ENCODE measurements at regions not wholly inside any gene's neighbourhood (a gene's known extent, or its start where the extent isn't known, plus 50 kb on each side); places are given as distances from the start of the nearest gene placed in this dataset.
"Not testable (repeated sequence)": the region's sequence is repeated elsewhere in the genome, so short reads cannot be mapped to it uniquely, and the experiment has no call there.

- BruUV-seq (replicated peaks) = no TSS peak
- peaks cover 2% of the 10 kb centered on the region for H3K9me3 Mint-ChIP-seq (ENCODE audit: low read depth, unreplicated experiment)
- peaks cover 41% of the 10 kb centered on the region for H3K27me3 Mint-ChIP-seq (ENCODE audit: unreplicated experiment)
- no peaks in the 10 kb centered on the region for H3K4me1 Mint-ChIP-seq (ENCODE audit: low read depth, unreplicated experiment)
- H3K36me3 Mint-ChIP-seq (ENCODE audit: insufficient read depth, unreplicated experiment) = no peaks in the 10 kb centered on the region
- no peak overlapping the region for H3K4me3 Mint-ChIP-seq (ENCODE audit: low read depth, unreplicated experiment)
- intact Hi-C loops (cut with micrococcal nuclease; ENCODE audit: unreplicated experiment) = no loop called here
- no peak overlapping the region for H3K27ac Mint-ChIP-seq (ENCODE audit: unreplicated experiment)
- no peak for DNase-seq
- CTCF ChIA-PET = no interaction called here
- TF ChIP-seq, protein P1, sequence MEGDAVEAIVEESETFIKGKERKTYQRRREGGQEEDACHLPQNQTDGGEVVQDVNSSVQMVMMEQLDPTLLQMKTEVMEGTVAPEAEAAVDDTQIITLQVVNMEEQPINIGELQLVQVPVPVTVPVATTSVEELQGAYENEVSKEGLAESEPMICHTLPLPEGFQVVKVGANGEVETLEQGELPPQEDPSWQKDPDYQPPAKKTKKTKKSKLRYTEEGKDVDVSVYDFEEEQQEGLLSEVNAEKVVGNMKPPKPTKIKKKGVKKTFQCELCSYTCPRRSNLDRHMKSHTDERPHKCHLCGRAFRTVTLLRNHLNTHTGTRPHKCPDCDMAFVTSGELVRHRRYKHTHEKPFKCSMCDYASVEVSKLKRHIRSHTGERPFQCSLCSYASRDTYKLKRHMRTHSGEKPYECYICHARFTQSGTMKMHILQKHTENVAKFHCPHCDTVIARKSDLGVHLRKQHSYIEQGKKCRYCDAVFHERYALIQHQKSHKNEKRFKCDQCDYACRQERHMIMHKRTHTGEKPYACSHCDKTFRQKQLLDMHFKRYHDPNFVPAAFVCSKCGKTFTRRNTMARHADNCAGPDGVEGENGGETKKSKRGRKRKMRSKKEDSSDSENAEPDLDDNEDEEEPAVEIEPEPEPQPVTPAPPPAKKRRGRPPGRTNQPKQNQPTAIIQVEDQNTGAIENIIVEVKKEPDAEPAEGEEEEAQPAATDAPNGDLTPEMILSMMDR (IDR thresholded peaks at IDR 0.05; ENCODE audit: unreplicated experiment) = no peak
Measured at GRCh38 chr1:3996846-3997705, 97.0 kb upstream of the C1orf174 start.

DNA sequence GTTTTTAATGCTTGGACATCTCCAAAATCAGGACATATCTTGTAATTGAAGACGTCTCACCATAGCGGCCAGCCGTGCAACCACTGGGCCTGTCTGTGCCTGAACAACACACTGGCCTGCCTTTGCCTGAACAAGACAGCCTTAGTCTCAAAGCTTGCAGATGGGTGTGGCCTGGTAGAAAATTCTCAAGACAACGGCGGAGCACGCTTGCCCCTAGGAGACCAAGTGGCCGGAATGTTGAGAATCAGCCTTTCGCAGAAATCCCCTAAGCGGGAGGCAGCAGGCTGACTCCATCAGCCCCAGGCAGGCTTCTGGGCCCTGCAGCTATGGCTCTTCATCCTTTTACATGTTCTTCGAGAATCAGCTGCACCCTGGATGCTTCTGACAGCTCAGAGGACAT, 98.0 kb upstream of the C1orf174 start:
- no peak overlapping the region for H3K27ac Mint-ChIP-seq (ENCODE audit: unreplicated experiment)
- TF ChIP-seq, protein P1 (IDR thresholded peaks at IDR 0.05; ENCODE audit: unreplicated experiment) = no peak
- DNase-seq = no peak
- peaks cover 33% of the 10 kb centered on the region for H3K27me3 Mint-ChIP-seq (ENCODE audit: unreplicated experiment)
- H3K36me3 Mint-ChIP-seq (ENCODE audit: insufficient read depth, unreplicated experiment) = no peaks in the 10 kb centered on the region
- H3K9me3 Mint-ChIP-seq (ENCODE audit: low read depth, unreplicated experiment) = no peaks in the 10 kb centered on the region
- H3K4me1 Mint-ChIP-seq (ENCODE audit: low read depth, unreplicated experiment) = no peaks in the 10 kb centered on the region
- CTCF ChIA-PET = no interaction called here
- intact Hi-C loops (cut with micrococcal nuclease; ENCODE audit: unreplicated experiment) = no loop called here
- no peak overlapping the region for H3K4me3 Mint-ChIP-seq (ENCODE audit: low read depth, unreplicated experiment)
- BruUV-seq (replicated peaks) = no TSS peak

DNA sequence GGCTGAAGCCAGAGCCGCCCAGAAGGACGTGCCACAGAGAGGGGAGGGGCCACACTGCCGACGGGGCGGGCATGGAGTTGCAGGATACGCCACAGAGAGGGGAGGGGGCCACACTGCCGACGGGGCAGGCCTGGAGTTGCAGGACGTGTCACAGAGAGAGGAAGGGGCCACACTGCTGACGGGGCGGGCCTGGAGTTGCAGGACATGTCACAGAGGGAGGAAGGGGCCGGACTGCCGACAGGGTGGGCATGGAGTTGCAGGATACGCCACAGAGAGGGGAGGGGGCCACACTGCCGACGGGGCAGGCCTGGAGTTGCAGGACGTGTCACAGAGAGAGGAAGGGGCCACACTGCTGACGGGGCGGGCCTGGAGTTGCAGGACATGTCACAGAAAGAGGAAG, 99.4 kb upstream of the C1orf174 start:
- H3K36me3 Mint-ChIP-seq (ENCODE audit: insufficient read depth, unreplicated experiment); H3K4me3 Mint-ChIP-seq (ENCODE audit: low read depth, unreplicated experiment); H3K27ac Mint-ChIP-seq (ENCODE audit: unreplicated experiment); H3K4me1 Mint-ChIP-seq (ENCODE audit: low read depth, unreplicated experiment); H3K9me3 Mint-ChIP-seq (ENCODE audit: low read depth, unreplicated experiment); intact Hi-C loops (cut with micrococcal nuclease; ENCODE audit: unreplicated experiment); CTCF ChIA-PET; BruUV-seq (replicated peaks); DNase-seq: not testable (repeated sequence)
- peaks cover 24% of the 10 kb centered on the region for H3K27me3 Mint-ChIP-seq (ENCODE audit: unreplicated experiment)

- H3K4me1 Mint-ChIP-seq (ENCODE audit: low read depth, unreplicated experiment) = no peaks in the 10 kb centered on the region
Measured at GRCh38 chr1:3999941-4000735, 100.1 kb upstream of the C1orf174 start.

More at GRCh38 chr1:3999941-4000735, 100.1 kb upstream of the C1orf174 start:
- Mint-ChIP-seq H3K4me3 (ENCODE audit: low read depth, unreplicated experiment) (no peak overlapping the region), H3K9me3 (ENCODE audit: low read depth, unreplicated experiment) (no peaks in the 10 kb centered on the region), H3K36me3 (ENCODE audit: insufficient read depth, unreplicated experiment) (peaks cover 5% of the 10 kb centered on the region), H3K27ac (ENCODE audit: unreplicated experiment) (no peak overlapping the region), H3K27me3 (ENCODE audit: unreplicated experiment) (peaks cover 22% of the 10 kb centered on the region)
- no peak for DNase-seq
- intact Hi-C loops (cut with micrococcal nuclease; ENCODE audit: unreplicated experiment) = no loop called here
- TF ChIP-seq, protein P1 (IDR thresholded peaks at IDR 0.05; ENCODE audit: unreplicated experiment) = no peak
- no TSS peak for BruUV-seq (replicated peaks)
- CTCF ChIA-PET = interaction anchor here (0.6 kb wide), 1 partner anchor 100 kb away, joined by 6 read pairs; the partner anchor contains the start of gene C1orf174
